C4-2B (cell line): ENCODE measurements at regions not wholly inside any gene's neighbourhood (a gene's known extent, or its start where the extent isn't known, plus 50 kb on each side); places are given as distances from the start of the nearest gene placed in this dataset.

ENCODE experiments used
- ZFX ChIP-seq: fragments of 450-650 bp; IDR thresholded peaks from 2 replicates; pipeline ENCODE4 v1.6.1; 2017
- TF ChIP-seq, protein P1 (sequence below): fragments of 450-650 bp; conservative IDR thresholded peaks from 2 replicates; pipeline ENCODE4 v1.5.1; 2017; ENCODE audit warnings: mild to moderate bottlenecking

DNA sequence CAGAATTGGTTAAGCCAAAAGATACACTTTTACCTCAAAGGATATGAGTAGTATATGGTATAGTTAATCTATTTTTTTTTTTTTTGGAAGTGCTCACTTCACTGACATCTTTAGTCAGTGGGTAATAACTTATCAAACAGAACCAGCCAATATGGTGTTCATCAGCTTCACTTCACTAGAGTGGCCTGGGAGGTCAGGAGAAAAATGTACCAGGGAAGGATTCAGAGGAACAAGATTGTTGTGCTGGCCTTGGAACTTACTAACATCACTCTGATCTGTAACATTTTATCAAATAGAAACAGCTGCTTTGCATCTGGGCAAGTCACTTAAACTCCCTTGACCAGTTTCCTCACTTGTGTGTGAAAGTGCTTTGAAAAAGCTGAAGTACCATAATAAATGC, 962.7 kb downstream of the BCL11A start:
- TF ChIP-seq, protein P1, sequence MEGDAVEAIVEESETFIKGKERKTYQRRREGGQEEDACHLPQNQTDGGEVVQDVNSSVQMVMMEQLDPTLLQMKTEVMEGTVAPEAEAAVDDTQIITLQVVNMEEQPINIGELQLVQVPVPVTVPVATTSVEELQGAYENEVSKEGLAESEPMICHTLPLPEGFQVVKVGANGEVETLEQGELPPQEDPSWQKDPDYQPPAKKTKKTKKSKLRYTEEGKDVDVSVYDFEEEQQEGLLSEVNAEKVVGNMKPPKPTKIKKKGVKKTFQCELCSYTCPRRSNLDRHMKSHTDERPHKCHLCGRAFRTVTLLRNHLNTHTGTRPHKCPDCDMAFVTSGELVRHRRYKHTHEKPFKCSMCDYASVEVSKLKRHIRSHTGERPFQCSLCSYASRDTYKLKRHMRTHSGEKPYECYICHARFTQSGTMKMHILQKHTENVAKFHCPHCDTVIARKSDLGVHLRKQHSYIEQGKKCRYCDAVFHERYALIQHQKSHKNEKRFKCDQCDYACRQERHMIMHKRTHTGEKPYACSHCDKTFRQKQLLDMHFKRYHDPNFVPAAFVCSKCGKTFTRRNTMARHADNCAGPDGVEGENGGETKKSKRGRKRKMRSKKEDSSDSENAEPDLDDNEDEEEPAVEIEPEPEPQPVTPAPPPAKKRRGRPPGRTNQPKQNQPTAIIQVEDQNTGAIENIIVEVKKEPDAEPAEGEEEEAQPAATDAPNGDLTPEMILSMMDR, result no peak
- TF ChIP-seq ZFX, result no peak
